ENCODE measurements at regions not wholly inside any gene's neighbourhood (a gene's known extent, or its start where the extent isn't known, plus 50 kb on each side); places are given as distances from the start of the nearest gene placed in this dataset.
A peak's percentile ranks its signal among the peaks of the same experiment; 100 is the strongest.

DNA sequence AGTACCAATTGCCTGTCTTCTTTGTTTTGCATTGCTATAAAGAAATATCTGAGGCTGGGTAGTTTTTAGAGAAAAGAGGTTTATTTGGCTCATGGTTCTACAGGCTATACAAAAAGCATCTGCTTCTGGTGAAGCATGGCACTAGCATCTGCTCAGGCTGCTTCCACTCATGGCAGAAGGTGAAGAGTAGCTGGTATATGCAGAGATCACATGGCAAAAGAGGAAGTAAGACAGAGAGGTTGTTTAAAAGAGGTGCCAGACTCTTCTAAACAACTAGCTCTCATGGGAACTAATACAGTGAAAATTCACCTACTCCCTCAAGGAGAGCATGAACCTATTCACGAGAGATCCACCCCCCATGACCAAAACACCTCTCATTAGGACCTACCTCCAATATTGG lies 56.7 kb upstream of the GUCA2B start:
- no peak for DNase-seq (ENCODE audit: low read depth)

DNA sequence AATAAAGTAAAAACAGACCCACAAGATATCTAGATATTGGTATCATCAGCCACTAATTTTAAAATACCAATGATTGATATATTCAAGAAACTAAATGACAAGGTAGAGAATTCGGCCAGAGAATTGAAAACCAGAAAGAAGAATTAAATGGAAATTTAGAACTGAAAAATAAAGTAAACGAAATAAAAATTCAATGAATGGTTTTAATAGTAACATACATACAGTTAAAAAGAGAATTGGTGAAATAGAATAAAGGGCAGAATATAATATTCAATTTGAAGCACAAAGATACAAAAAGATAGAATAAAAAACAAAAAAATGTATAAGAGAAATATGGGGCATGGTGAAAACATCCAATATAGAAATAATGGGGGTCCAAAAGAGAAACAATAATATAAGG lies 64.0 kb upstream of the GUCA2B start:
- no peak for DNase-seq (ENCODE audit: low read depth)

- no peak for DNase-seq (ENCODE audit: low read depth)
Observed at GRCh38 chr1:42086146-42086545, 67.1 kb upstream of the GUCA2B start.

DNA sequence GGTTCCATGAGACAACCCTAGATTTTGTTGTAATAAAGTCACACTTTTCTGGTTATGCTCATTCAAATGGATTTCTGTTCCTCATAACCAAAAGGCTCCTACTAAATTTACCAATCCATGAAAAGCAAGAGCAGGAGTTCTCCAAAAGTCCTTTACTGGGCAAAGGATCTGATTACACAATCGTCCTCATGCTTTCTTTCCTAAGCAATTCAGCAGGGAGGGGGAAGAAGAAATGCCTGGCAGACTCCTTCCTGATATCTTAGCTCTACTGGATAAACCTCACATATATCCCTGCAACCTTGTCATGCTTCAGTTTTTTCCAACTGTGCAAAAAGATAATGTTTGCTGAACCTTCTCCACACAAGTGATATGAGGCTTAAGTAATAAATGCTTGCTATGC lies 67.6 kb upstream of the GUCA2B start:
- DNase-seq (ENCODE audit: low read depth), result no peak

GRCh38 chr1:42081475-42081874 lies 71.7 kb upstream of the GUCA2B start:
- no peak for DNase-seq (ENCODE audit: low read depth)

DNA sequence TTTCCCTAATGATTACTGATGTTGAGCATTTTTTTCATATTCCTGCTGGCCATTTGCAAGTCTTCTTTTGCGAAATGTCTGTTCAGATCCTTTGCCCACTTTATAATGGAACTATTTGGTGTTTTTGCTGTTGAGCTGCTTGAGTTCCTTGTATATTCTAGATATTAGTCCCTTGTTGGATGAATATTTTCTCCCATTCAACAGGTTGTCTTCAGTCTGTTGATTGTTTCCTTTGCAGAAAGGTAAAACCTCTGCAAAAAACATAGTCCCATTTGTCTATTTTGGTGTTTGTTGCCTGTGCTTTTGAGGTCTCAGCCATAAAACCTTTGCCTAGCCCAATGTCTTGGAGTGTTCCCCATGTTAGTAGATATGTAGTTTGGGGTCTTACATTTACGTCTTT lies 78.0 kb upstream of the GUCA2B start:
- DNase-seq (ENCODE audit: low read depth), result no peak

DNA sequence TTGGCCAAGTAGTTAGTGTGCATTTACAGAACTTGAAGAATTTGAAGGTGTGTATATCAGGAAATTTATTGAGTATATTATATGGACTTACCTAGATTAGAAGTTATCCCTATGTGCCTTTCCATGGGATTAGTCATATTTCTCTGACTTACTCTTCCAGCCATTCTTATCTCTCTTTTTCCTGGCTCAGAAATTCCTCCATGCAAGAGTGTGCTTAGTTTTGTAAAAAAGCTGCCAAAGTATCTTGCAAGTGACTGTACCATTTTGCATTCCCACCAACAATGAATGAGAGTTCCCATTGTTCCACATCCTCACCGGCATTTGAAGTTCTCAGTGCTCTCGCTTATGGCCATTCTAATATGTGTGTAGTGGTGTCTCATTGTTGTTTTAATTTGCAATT lies 82.2 kb upstream of the GUCA2B start:
- no peak for DNase-seq (ENCODE audit: low read depth)

- DNase-seq (ENCODE audit: low read depth), result no peak
Observed at GRCh38 chr1:42057800-42058199, 95.4 kb upstream of the GUCA2B start.

- no peak for DNase-seq (ENCODE audit: low read depth)
Observed at GRCh38 chr1:42056460-42056859, 96.8 kb upstream of the GUCA2B start.

DNA sequence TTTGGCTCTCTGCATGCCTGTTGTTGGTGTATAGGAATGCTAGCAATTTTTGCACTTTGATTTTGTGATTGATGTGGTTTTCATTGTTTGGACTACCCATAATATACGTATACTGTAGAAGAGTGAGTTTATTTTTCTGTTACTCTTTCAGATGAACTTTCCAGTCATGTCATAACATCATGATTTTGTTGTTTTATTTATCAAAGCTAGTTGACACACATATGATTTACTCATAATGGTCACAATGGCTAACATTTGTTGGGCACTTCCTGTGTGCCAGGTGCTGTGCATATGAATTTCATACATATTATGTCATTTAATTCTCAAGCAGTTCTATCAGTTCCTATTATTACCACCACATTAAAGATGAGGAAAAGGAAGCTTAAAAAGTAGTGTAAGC lies 98.1 kb upstream of the GUCA2B start:
- no peak for DNase-seq (ENCODE audit: low read depth)

DNA sequence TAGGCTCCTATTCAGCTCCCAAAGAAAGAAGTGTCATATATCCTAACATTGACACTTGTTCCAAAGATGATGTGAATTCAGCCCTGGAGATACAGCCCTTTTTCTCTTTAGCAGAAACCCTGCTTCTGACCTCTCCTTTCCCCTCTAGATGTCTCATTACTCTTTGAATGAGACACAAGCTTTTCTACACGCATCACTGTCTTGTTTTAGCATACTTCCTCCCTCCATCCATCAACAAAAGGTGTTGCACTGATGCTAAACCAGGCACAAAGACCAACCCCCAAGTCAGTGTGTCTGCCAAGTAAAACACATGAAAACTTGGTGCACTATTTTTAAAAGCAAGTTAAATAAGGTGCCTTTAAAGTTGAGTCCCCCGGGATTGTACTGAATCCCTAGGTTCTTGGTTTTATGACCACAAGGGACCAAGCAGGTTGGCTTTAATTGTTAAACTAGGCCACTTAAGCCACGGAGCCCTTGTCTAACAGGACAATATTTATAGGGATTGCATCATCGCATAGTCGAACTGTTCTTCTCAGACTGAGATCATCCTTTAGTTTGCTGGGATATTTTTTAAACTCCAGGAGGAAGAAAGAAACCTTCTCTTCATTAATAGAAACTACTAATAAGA lies 101.0 kb upstream of the GUCA2B start:
- no peak for DNase-seq (ENCODE audit: low read depth)

GRCh38 chr1:42047508-42047880 lies 105.7 kb upstream of the GUCA2B start:
- DNase-seq (ENCODE audit: low read depth), result no peak

GRCh38 chr1:42046761-42047507 lies 106.3 kb upstream of the GUCA2B start:
- no peak for DNase-seq (ENCODE audit: low read depth)

GRCh38 chr1:42044346-42044745 lies 108.9 kb upstream of the GUCA2B start:
- no peak for DNase-seq (ENCODE audit: low read depth)

DNA sequence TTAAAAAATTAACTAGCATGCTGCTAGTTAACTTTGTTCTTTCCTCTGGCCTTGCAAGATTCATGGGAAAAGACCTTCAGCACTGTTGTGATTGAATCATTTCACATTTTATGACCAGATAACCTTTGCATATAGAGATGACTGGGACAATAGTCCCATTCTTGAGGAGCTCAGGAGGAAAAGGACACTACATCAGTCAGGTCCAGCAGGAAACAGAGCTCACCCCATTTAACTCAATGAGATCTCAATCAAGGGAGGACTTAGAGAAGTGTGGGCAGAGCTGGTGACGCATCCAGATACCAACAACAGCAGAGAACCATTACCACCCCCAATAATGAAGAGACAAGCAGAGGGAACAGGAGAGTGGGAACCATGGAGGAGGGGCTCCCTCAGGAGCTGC lies 109.4 kb upstream of the GUCA2B start:
- DNase-seq (ENCODE audit: low read depth), result no peak

GRCh38 chr1:42043182-42043581 lies 110.0 kb upstream of the GUCA2B start:
- no peak for DNase-seq (ENCODE audit: low read depth)

GRCh38 chr1:42041031-42041430 lies 112.2 kb upstream of the GUCA2B start:
- DNase-seq (ENCODE audit: low read depth), result no peak

GRCh38 chr1:42040159-42040558 lies 113.1 kb upstream of the GUCA2B start:
- DNase-seq (ENCODE audit: low read depth), result no peak

DNA sequence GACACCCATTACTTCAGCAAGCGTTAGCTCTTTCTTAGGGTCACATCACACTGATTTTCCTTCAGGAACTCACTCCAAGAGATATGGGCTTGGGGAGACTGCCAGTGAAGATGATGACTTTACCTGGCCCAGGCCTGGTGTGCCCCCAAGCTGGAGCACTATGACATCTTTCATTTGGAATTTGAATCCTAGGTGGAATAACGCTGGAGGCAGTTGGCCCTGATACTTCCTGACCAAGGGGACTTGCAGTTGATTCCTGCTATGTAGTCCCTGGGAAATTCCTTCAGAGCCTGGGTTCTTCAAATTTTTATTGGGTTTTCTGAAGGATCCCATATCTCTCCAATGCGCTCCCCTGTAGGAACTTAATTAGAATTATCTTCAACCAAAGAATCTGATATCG lies 114.9 kb upstream of the GUCA2B start:
- no peak for DNase-seq (ENCODE audit: low read depth)

DNA sequence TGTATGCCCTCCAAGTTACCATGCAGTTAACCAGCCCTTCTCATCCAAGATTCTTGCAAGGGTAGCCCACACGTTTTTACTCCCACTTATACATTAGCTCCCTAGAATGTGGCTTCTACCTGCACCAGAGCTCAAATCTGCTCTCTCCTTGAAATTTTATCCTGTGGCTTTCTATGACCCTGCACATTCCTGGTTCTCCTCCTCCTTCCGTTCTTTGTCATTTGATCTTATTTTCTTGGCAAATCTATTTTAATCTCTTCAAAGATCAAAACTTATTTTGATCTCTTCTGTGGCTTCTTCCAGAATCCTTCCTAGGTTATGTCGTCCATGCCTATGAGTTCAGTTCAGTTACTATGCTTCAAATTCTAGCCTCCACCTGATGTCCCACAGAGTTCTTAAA lies 115.6 kb upstream of the GUCA2B start:
- no peak for DNase-seq (ENCODE audit: low read depth)

DNA sequence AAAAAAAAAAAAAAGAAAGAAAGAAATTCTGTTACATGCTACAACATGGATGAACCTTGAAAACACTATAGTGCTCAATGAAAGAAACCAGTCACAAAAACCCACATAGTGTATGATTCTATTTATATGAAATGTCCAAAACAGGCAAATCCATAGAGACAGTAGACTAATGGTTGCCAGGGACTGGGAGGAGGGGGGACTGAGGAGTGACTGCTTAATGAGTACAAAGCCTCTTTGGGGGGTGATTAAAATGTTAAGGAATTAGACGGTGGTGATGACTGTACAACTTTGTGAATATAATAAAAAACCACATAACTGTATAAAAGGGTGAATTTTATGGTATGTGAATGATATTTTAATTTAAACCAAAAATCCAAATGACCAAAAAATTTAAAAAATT lies 116.0 kb upstream of the GUCA2B start:
- no peak for DNase-seq (ENCODE audit: low read depth)

DNA sequence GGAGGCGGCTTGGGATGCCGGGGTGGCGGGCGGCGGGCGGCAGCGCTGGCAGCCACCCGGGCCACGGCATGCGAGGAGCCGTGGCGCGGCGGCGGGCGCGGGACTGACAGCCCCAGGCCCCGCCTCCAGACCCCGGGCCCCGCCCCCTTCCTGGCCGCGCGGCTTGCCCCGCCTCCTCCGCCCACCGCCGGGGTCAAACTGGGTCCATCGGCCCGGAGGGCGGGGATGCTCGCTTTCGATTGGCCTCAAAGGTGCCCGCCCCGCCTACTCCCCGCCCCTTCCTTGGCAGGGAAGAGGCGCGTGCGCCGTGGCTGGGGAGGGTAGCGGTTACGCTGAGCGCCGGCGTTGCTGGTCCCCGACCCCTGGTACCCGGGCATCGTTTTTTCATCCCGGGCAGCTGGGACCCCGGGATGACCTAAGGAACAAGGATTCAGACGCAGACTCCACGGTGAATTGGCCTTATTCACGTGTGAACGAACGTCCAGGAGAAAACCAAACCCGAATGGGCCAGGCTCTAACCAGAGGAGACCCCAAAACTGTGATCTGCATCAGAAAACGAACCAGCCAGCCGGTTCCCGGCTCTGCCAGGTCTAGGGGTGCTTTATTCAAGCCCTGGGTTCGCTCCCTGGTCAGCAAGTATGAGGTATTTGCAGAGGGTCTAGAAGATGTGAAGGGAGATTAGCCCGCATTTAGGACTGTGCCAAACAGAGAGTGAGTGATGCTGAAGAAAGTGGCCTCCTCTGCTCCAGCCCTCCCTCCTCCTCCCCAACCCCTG lies 117.2 kb upstream of the GUCA2B start:
- DNase-seq (ENCODE audit: low read depth), result peak; percentile 98

- peak; percentile 23 for DNase-seq (ENCODE audit: low read depth)
Observed at GRCh38 chr1:42035205-42035829, 116.6 kb upstream of the HIVEP3 start.
